Tibial artery (tissue), 4 donors: ENCODE measurements at regions not wholly inside any gene's neighbourhood (a gene's known extent, or its start where the extent isn't known, plus 50 kb on each side); places are given as distances from the start of the nearest gene placed in this dataset.

Experiments
- DNase-seq, 2 donors: peaks; one replicate each; pipeline ENCODE4 v3.0.0-alpha.2; 2019
- H3K27ac ChIP-seq, 2 donors: fragments of 200-600 bp; sonication (generic) in 1 of 2; 1 replicate in 1 of 2; 2 replicates in 1 of 2; pipeline ENCODE4 v1.5.1; 2018 to 2019; ENCODE audit warnings: mild to moderate bottlenecking in 1 of 2
- H3K27me3 ChIP-seq, 2 donors: fragments of 200-600 bp; sonication (generic) in 1 of 2; one replicate each; pipeline versions ENCODE4 v1.5.1 to v1.6.0; 2016 to 2019
- H3K36me3 ChIP-seq, 3 donors: fragments of 200-600 bp; sonication (generic) in 2 of 3; one replicate each; pipeline ENCODE4 v1.5.1; 2016 to 2019; ENCODE audit warnings: mild to moderate bottlenecking in 2 of 3
- H3K4me1 ChIP-seq, 4 donors: fragments of 200-600 bp; sonication (generic) in 2 of 4; 1 replicate in 3 of 4; 2 replicates in 1 of 4; pipeline ENCODE4 v1.5.1; 2016 to 2019
- H3K4me3 ChIP-seq, 2 donors: fragments of 200-600 bp; sonication (generic) in 1 of 2; 1 replicate in 1 of 2; 2 replicates in 1 of 2; pipeline ENCODE4 v1.5.1; 2018 to 2019; ENCODE audit warnings: mild to moderate bottlenecking in 2 of 2
- H3K9me3 ChIP-seq, 3 donors: fragments of 200-600 bp; sonication (generic) in 1 of 3; one replicate each; pipeline ENCODE4 v1.5.1; 2016 to 2019
- CTCF ChIP-seq, 2 experiments: fragments of 200-600 bp in 1 of 2; fragments of 450-650 bp in 1 of 2; IDR thresholded peaks; one replicate each; pipeline ENCODE4 v1.5.1; 2017 to 2019; ENCODE audit warnings: antibody characterized with exemption in 2 of 2, mild to moderate bottlenecking in 1 of 2, moderate library complexity in 1 of 2
- intact Hi-C: fragments of 100-400 bp; cut with DNase I; formaldehyde crosslinking; loops from one replicate; pipeline ENCODE4 v1.15.0; 2023; ENCODE audit warnings: low total_unique reads

GRCh38 chr1:38394303-38394702 lies 347.7 kb upstream of the POU3F1 start:
- no peaks in the 10 kb centered on the region for H3K36me3 ChIP-seq
- no peak overlapping the region for H3K4me3 ChIP-seq
- TF ChIP-seq CTCF (IDR thresholded peaks at IDR 0.05): no peak
- peaks cover 3 to 22% (median 21%) of the 10 kb centered on the region in 3 donors for H3K9me3 ChIP-seq
- no peak overlapping the region for H3K27ac ChIP-seq
- no peak for DNase-seq
- intact Hi-C loops: no loop called here
- peaks cover 0 to 3% of the 10 kb centered on the region in 2 donors for H3K27me3 ChIP-seq
- no peaks in the 10 kb centered on the region for H3K4me1 ChIP-seq

GRCh38 chr1:38392861-38393260 lies 346.3 kb upstream of the POU3F1 start:
- H3K9me3 ChIP-seq: peaks cover 3 to 25% (median 24%) of the 10 kb centered on the region in 3 donors
- no peaks in the 10 kb centered on the region for H3K4me1 ChIP-seq
- intact Hi-C loops: no loop called here
- H3K27me3 ChIP-seq: peaks cover 0 to 3% of the 10 kb centered on the region in 2 donors
- no peaks in the 10 kb centered on the region for H3K36me3 ChIP-seq
- DNase-seq: no peak
- no peak overlapping the region for H3K27ac ChIP-seq
- H3K4me3 ChIP-seq: no peak overlapping the region
- no peak for TF ChIP-seq CTCF (IDR thresholded peaks at IDR 0.05)

GRCh38 chr1:38381256-38381655 lies 334.7 kb upstream of the POU3F1 start:
- H3K4me1 ChIP-seq: no peaks in the 10 kb centered on the region
- H3K36me3 ChIP-seq: no peaks in the 10 kb centered on the region
- no peak overlapping the region for H3K27ac ChIP-seq
- H3K9me3 ChIP-seq: no peaks in the 10 kb centered on the region
- H3K27me3 ChIP-seq: no peaks in the 10 kb centered on the region
- no peak for DNase-seq
- intact Hi-C loops: no loop called here
- no peak overlapping the region for H3K4me3 ChIP-seq
- TF ChIP-seq CTCF (IDR thresholded peaks at IDR 0.05): no peak

- Histone ChIP-seq H3K9me3 (peaks cover 3 to 13% (median 12%) of the 10 kb centered on the region in 3 donors), H3K27ac (no peak overlapping the region), H3K36me3 (no peaks in the 10 kb centered on the region), H3K27me3 (peaks cover 0 to 3% of the 10 kb centered on the region in 2 donors), H3K4me1 (no peaks in the 10 kb centered on the region), H3K4me3 (no peak overlapping the region)
- intact Hi-C loops: no loop called here
- DNase-seq: no peak
- no peak for TF ChIP-seq CTCF (IDR thresholded peaks at IDR 0.05)
Measured at GRCh38 chr1:38376577-38376976, 330.0 kb upstream of the POU3F1 start.

- no peak for DNase-seq
- TF ChIP-seq CTCF (IDR thresholded peaks at IDR 0.05): no peak
- intact Hi-C loops: no loop called here
- Histone ChIP-seq H3K9me3 (peaks cover 3 to 13% (median 12%) of the 10 kb centered on the region in 3 donors), H3K4me3 (no peak overlapping the region), H3K27me3 (peaks cover 0 to 9% of the 10 kb centered on the region in 2 donors), H3K4me1 (no peaks in the 10 kb centered on the region), H3K27ac (no peak overlapping the region), H3K36me3 (no peaks in the 10 kb centered on the region)
Measured at GRCh38 chr1:38375035-38375434, 328.4 kb upstream of the POU3F1 start.

- TF ChIP-seq CTCF (IDR thresholded peaks at IDR 0.05): no peak
Measured at GRCh38 chr1:38371505-38371844, 324.9 kb upstream of the POU3F1 start.

More at GRCh38 chr1:38371505-38371844, 324.9 kb upstream of the POU3F1 start:
- H3K4me1 ChIP-seq: no peaks in the 10 kb centered on the region
- H3K9me3 ChIP-seq: peaks cover 3 to 13% (median 12%) of the 10 kb centered on the region in 3 donors
- no peak overlapping the region for H3K4me3 ChIP-seq
- H3K27me3 ChIP-seq: peaks cover 0 to 13% of the 10 kb centered on the region in 2 donors
- H3K27ac ChIP-seq: no peak overlapping the region
- no peak for DNase-seq
- no peaks in the 10 kb centered on the region for H3K36me3 ChIP-seq
- intact Hi-C loops: no loop called here
